ENCODE measurements at regions not wholly inside any gene's neighbourhood (a gene's known extent, or its start where the extent isn't known, plus 50 kb on each side); places are given as distances from the start of the nearest gene placed in this dataset.

GRCh38 chr11:45435706-45436105, 149.6 kb upstream of the SYT13 start:
- no peak for DNase-seq

GRCh38 chr11:45432910-45433309, 146.8 kb upstream of the SYT13 start:
- no peak for DNase-seq

- DNase-seq = no peak
Observed at GRCh38 chr11:45432100-45432499, 146.0 kb upstream of the SYT13 start.

DNA sequence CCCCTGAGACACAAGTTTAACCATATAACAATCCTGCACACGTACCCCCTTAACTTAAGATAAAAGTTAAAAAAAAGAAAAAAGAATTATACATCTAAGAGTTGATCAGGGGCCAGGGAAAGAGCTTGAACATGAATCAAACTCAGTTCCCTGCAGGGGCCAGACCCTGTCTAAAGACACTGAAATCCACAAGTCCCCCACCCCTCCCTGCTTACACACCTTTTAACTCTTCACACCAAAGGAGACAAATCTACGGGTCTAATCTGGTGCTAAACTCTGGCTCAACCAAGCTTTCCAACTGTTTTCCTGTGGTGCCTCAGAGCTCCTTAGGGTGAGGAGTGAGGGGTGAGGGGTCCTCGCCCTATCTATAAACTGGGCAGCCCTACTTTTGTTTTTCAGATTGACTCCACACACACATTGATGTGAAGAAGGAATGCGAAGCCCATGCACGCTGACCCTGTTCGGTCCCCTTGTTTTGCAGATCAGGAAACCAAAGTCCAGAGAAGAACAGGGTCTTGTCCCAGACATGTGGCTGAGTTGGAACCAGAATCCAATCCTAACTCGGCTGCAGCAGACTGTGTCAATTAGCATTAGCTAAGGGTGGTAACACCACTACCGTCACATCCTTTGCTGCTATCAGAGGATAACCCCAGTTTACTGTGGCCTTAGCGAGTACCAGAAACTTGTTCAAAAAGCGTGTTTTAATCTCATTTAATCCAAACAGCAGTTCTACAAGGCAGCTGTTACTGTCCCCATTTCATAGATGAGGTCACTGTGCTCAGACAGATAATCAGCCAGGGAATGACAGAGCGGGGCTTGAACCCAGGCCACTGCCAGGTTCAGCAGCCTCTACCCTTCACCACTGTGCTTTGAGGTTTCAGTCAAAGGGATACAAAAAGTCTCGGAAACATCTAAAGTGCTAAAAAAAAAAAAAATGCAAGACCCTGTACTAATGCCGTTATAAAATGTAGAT, 145.2 kb upstream of the SYT13 start:
- DNase-seq = no peak

DNA sequence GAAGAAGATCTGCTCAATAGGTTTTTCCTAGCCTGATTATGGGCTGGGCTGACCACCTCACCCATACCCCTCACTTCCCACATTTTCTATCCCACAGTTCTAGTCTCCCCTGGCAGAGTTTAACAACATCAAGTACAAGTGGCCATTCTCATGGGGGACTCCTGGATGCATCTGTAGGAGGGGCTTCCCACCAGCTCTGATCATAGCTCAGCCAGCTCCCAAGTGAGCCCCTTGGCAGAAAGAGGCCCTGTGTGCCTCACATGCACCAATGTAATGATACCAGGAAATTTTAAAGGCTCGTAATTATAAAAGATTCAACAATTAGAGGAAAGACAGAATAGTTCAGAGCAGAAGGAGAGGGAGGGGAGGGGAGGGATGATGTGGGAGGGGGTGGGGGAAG, 144.2 kb upstream of the SYT13 start:
- no peak for DNase-seq

GRCh38 chr11:45429719-45430118, 143.6 kb upstream of the SYT13 start:
- DNase-seq = no peak

GRCh38 chr11:45428541-45429230, 142.5 kb upstream of the SYT13 start:
- no peak for DNase-seq

DNA sequence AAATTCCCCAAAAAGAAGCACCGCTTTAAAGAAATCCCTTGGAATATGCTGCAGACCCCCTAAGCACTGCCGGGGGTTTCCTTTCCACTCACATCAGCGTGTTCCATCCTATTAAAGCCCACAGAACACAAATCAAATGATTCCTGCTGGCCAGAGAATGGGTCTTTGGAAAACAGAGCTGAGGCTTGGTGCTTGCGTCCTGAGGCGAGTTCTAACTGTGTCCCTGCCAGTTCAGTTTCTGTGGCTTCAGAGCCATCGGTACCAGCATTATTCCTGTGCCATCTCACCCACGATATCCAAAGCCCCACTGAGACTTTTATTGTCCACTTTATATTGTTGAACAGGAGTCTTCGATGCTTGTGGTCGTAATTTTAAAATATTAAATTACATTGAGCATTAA, 142.0 kb upstream of the SYT13 start:
- DNase-seq = no peak

GRCh38 chr11:45424411-45425180, 138.5 kb upstream of the SYT13 start:
- no peak for DNase-seq

DNA sequence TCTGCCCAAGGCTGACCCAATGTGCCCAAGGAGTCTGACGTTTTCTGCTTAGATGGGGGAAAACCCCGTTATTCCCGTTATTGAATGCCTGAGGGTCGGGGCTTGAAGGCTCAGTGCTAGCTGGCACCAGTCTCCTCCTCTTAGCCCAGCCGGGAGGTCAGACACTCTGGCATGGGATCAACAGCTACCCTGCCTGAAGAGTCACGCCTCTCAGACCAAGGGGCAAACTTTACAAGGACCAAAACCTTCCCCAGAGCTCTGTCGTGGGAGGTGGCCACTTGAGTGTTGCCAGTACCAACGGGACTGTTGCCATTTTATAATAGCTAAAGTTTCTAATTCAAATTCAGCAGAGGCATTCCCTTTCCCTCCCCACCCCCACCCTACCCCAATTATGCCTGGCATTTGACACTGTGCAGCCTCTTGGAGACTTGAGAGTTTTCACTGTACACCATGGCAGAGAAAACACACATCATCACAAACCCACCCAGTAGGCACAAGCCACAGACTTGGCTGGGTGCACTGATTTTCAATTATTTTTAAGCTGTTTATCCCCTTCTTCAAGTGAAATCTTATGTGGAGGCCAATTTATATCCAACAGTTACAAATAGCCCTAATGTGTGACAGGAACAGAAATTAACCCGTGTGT, 137.5 kb upstream of the SYT13 start:
- no peak for DNase-seq

- DNase-seq = no peak
Observed at GRCh38 chr11:45423036-45423435, 136.9 kb upstream of the SYT13 start.

DNA sequence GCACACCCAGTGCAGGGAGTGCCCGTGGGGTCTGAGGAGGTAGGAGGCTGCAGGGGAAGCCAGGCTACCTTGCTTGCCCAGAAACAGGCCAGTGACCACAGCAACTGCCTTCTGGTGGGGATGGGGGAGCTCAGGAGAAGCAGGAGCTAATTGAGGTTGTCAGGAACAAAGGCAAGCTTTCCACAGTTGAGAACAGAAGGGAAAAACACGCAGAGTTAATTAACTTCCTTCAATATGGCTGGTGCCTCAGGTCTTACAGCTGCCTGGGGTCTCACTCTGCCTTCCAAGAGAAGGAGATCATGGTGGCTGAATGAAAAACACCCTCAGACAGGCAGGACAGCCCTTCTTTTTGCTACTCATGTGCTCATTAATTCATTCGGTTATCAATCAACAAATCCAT, 127.9 kb upstream of the SYT13 start:
- DNase-seq = no peak

- no peak for DNase-seq
Observed at GRCh38 chr11:45413156-45413858, 127.2 kb upstream of the SYT13 start.

GRCh38 chr11:45412521-45412920, 126.4 kb upstream of the SYT13 start:
- DNase-seq = no peak

DNA sequence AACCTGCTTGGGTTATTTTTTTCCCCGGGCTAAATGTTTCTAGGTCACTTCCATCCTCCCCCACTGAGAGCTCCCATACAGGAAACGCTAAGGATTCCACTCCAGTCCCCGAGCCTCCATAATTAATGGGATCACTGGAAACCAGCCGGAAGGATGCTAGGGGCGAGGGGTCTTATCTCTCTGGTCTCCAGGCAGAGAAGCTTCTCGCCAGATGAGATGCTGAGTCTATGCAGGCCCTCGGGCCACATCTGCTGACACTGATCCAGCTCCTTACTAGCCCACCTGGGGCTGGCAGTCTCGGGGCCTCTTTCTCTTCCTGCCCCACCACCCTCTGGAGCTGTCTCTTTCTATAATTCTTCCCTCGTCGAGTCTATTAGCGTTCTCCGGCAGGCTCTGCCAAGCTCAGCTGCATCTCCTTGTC, 125.9 kb upstream of the SYT13 start:
- DNase-seq = peak; percentile 57

- DNase-seq = peak; percentile 74
Observed at GRCh38 chr11:45411228-45411946, 125.2 kb upstream of the SYT13 start.

DNA sequence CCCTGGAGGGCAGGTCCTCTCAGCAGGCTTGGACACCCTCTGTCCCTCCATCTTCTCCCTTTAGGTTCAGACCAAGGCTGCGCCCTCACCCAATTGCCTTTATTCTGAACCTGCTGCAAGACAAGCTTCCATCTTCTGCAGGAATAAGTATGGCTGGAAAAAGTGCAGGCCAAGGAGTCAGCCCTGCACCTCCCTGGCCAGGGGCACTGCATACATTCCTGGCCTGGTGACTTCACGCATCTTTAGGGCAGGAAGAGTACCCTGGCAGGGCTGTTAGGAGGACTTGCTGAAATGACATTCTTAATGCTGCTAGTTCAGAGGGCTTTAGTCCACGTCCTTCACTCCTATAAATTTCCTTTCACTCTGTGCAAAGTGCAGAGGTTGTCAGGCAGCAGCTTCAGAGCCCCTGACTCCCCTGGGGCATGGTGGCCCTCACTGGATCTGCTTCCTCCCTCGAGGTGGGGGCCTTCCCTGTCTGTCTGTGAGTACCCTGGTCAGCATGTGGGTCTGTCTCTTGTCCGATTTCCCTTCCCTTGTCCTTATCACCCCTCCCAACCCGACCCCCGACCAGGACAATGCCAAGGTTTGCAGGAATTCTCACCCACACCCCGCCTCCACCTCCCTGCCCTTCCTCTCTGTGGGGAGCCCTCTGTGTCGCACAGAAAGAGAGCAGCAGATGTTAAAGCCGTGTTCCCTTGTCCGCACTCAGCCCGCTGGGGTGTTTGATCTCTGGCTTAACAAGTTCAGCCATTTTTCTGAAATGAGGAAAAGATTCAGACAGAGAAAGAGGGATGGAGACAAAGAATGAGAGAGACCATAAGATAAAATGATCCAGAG, 124.5 kb upstream of the SYT13 start:
- DNase-seq = no peak

DNA sequence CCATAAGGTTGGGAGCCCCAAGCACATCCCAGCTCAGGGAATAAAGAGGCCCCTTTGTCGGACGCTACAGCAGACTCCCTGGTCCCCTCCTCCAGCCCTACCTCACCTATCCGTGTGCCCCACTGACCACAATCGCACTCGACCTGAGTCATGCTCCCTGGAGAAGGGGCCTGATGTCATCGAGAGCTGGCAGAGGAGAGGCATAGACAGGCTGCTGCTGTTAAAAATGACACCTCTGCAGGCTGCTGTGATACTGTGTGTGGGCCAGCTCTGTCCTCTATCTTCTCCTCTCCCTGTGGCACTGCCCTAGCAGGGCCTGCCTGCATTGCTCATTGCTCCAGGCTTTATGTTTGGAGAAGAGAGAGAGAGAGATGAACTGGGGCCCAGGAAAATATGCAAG, 123.4 kb upstream of the SYT13 start:
- peak; percentile 21 for DNase-seq

DNA sequence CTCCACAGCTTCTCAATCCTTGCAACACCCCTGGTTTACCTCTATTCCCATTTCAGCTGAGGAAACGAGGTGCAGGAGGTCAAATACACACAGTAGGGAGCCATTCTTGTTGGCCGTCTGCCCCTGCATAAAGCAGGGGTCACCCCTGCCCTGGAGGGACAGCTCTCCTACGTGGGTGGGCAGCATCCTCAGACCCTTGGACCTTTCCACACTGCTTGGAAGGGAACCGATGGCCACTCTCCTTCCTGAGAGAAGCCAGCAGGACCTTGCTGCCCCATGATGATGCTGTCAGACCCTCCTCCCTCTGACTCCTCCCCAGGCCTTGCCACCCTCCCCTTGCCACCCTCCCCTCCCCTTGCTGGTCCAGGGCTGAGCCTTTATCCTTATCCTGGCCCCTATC, 121.1 kb upstream of the SYT13 start:
- DNase-seq = no peak

DNA sequence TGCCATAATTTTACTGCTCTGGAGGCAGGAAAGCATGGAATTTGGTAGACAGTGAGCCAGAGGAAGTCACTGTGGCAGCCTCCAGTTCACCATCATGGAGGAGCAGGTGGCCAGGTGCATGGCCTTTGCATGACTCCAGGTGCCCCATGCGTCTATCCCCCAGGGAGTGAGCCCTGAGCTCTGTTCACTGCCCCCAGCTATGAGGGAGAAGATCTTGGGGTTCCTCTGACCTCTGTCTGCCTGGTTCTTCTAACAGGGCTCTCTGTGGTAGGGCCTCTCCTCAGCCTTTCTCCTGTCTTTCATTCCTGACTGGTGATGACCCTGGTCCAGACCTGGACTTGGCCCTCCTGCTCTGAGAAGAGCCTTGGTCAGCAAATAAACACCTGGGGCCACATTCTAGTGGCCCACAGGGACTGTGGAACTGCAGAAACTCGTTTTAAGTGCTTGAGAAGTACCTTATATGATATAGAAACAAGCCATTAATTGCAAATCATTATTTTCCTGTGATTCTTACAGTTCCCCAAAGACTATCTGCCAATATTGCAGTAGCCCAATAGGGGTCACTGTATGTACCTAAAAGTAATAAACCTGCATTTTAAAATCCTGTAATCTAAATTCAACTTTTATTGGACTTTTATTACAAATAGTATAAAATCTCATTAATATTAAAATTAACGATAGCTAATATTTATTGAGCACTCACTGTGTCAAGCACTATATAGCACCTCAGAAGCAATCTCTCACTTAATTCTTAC, 120.0 kb upstream of the SYT13 start:
- no peak for DNase-seq
